ENCODE measurements at regions not wholly inside any gene's neighbourhood (a gene's known extent, or its start where the extent isn't known, plus 50 kb on each side); places are given as distances from the start of the nearest gene placed in this dataset.
"Not testable (repeated sequence)": the region's sequence is repeated elsewhere in the genome, so short reads cannot be mapped to it uniquely, and the experiment has no call there.

- no peak for TF ChIP-seq JUND (IDR thresholded peaks at IDR 0.05; ENCODE audit: low read depth)
Measured at GRCh38 chr6:139708337-139709199, 334.1 kb upstream of the CITED2 start.

GRCh38 chr6:139706912-139707311, 332.5 kb upstream of the CITED2 start:
- no peak for DNase-seq (ENCODE audit: low read depth in 1 of 2, low spot score in 1 of 2)
- no peak for TF ChIP-seq JUND (IDR thresholded peaks at IDR 0.05; ENCODE audit: low read depth)
- in situ Hi-C loops (cut with HindIII; ENCODE audit: low pct_unique_long_range_greater_than_20kb, low sequenced_read_pairs) = no loop called here

More at GRCh38 chr6:139708337-139709199, 334.1 kb upstream of the CITED2 start:
- in situ Hi-C loops (cut with HindIII; ENCODE audit: low pct_unique_long_range_greater_than_20kb, low sequenced_read_pairs) = no loop called here
- DNase-seq (ENCODE audit: low read depth in 1 of 2, low spot score in 1 of 2) = no peak

- no peak for TF ChIP-seq JUND (IDR thresholded peaks at IDR 0.05; ENCODE audit: low read depth)
- in situ Hi-C loops (cut with HindIII; ENCODE audit: low pct_unique_long_range_greater_than_20kb, low sequenced_read_pairs) = no loop called here
- no peak for DNase-seq (ENCODE audit: low read depth in 1 of 2, low spot score in 1 of 2)
Measured at GRCh38 chr6:139705284-139705683, 330.8 kb upstream of the CITED2 start.

GRCh38 chr6:139703780-139704179, 329.3 kb upstream of the CITED2 start:
- no peak for DNase-seq (ENCODE audit: low read depth in 1 of 2, low spot score in 1 of 2)
- TF ChIP-seq JUND (IDR thresholded peaks at IDR 0.05; ENCODE audit: low read depth) = no peak
- in situ Hi-C loops (cut with HindIII; ENCODE audit: low pct_unique_long_range_greater_than_20kb, low sequenced_read_pairs) = no loop called here

- no peak for DNase-seq (ENCODE audit: low read depth in 1 of 2, low spot score in 1 of 2)
- TF ChIP-seq JUND (IDR thresholded peaks at IDR 0.05; ENCODE audit: low read depth) = no peak
- in situ Hi-C loops (cut with HindIII; ENCODE audit: low pct_unique_long_range_greater_than_20kb, low sequenced_read_pairs) = no loop called here
Measured at GRCh38 chr6:139702706-139703105, 328.3 kb upstream of the CITED2 start.

- TF ChIP-seq JUND (IDR thresholded peaks at IDR 0.05; ENCODE audit: low read depth) = no peak
Measured at GRCh38 chr6:139701695-139702094, 327.2 kb upstream of the CITED2 start.

GRCh38 chr6:139701003-139701402, 326.6 kb upstream of the CITED2 start:
- in situ Hi-C loops (cut with HindIII; ENCODE audit: low pct_unique_long_range_greater_than_20kb, low sequenced_read_pairs) = no loop called here
- TF ChIP-seq JUND (IDR thresholded peaks at IDR 0.05; ENCODE audit: low read depth) = no peak
- DNase-seq (ENCODE audit: low read depth in 1 of 2, low spot score in 1 of 2) = no peak

More at GRCh38 chr6:139701695-139702094, 327.2 kb upstream of the CITED2 start:
- DNase-seq (ENCODE audit: low read depth in 1 of 2, low spot score in 1 of 2) = no peak
- in situ Hi-C loops (cut with HindIII; ENCODE audit: low pct_unique_long_range_greater_than_20kb, low sequenced_read_pairs) = no loop called here

- DNase-seq (ENCODE audit: low read depth in 1 of 2, low spot score in 1 of 2) = no peak
- no peak for TF ChIP-seq JUND (IDR thresholded peaks at IDR 0.05; ENCODE audit: low read depth)
- in situ Hi-C loops (cut with HindIII; ENCODE audit: low pct_unique_long_range_greater_than_20kb, low sequenced_read_pairs) = no loop called here
Measured at GRCh38 chr6:139699911-139700310, 325.5 kb upstream of the CITED2 start.

- in situ Hi-C loops (cut with HindIII; ENCODE audit: low pct_unique_long_range_greater_than_20kb, low sequenced_read_pairs) = no loop called here
- DNase-seq (ENCODE audit: low read depth in 1 of 2, low spot score in 1 of 2) = no peak
- TF ChIP-seq JUND (IDR thresholded peaks at IDR 0.05; ENCODE audit: low read depth) = no peak
Measured at GRCh38 chr6:139699335-139699734, 324.9 kb upstream of the CITED2 start.

- in situ Hi-C loops (cut with HindIII; ENCODE audit: low pct_unique_long_range_greater_than_20kb, low sequenced_read_pairs) = no loop called here
- no peak for DNase-seq (ENCODE audit: low read depth in 1 of 2, low spot score in 1 of 2)
- TF ChIP-seq JUND (IDR thresholded peaks at IDR 0.05; ENCODE audit: low read depth) = no peak
Measured at GRCh38 chr6:139698526-139699176, 324.2 kb upstream of the CITED2 start.

GRCh38 chr6:139697856-139698255, 323.4 kb upstream of the CITED2 start:
- in situ Hi-C loops (cut with HindIII; ENCODE audit: low pct_unique_long_range_greater_than_20kb, low sequenced_read_pairs) = not testable (repeated sequence)

GRCh38 chr6:139696991-139697390, 322.5 kb upstream of the CITED2 start:
- DNase-seq (ENCODE audit: low read depth in 1 of 2, low spot score in 1 of 2); in situ Hi-C loops (cut with HindIII; ENCODE audit: low pct_unique_long_range_greater_than_20kb, low sequenced_read_pairs): not testable (repeated sequence)

More at GRCh38 chr6:139697856-139698255, 323.4 kb upstream of the CITED2 start:
- not testable (repeated sequence) for DNase-seq (ENCODE audit: low read depth in 1 of 2, low spot score in 1 of 2)

- TF ChIP-seq JUND (IDR thresholded peaks at IDR 0.05; ENCODE audit: low read depth) = no peak
- in situ Hi-C loops (cut with HindIII; ENCODE audit: low pct_unique_long_range_greater_than_20kb, low sequenced_read_pairs) = no loop called here
- DNase-seq (ENCODE audit: low read depth in 1 of 2, low spot score in 1 of 2) = no peak
Measured at GRCh38 chr6:139695361-139695760, 320.9 kb upstream of the CITED2 start.

Data from T47D (cell line).